Immature natural killer cell (primary cell): ENCODE measurements at regions not wholly inside any gene's neighbourhood (a gene's known extent, or its start where the extent isn't known, plus 50 kb on each side); places are given as distances from the start of the nearest gene placed in this dataset.

Experiments
- DNase-seq, 3 donors: peaks; one replicate each; pipeline ENCODE4 v3.0.0; 2022; ENCODE audit warnings: mixed read lengths in 1 of 3
- H3K27ac Mint-ChIP-seq, 6 donors: one replicate each; pipeline ENCODE4 v1.8.0; 2020; ENCODE audit warnings: mixed read lengths in 6 of 6, mild to moderate bottlenecking in 5 of 6, inconsistent platforms in 4 of 6, moderate library complexity in 3 of 6
- H3K27me3 Mint-ChIP-seq, 3 donors: one replicate each; pipeline ENCODE4 v1.8.0; 2020 to 2021; ENCODE audit warnings: low read depth in 3 of 3, mild to moderate bottlenecking in 3 of 3, mixed read lengths in 3 of 3, moderate library complexity in 3 of 3, inconsistent platforms in 1 of 3
- H3K36me3 Mint-ChIP-seq, 3 donors: one replicate each; pipeline ENCODE4 v1.8.0; 2020; ENCODE audit warnings: mixed read lengths in 3 of 3, inconsistent platforms in 2 of 3, mild to moderate bottlenecking in 2 of 3
- H3K4me1 Mint-ChIP-seq, 2 donors: one replicate each; pipeline ENCODE4 v1.8.0; 2020; ENCODE audit warnings: inconsistent platforms in 2 of 2, mild to moderate bottlenecking in 2 of 2, mixed read lengths in 2 of 2, moderate library complexity in 1 of 2
- H3K4me3 Mint-ChIP-seq, 5 donors: one replicate each; pipeline ENCODE4 v1.8.0; 2020; ENCODE audit warnings: mild to moderate bottlenecking in 5 of 5, mixed read lengths in 5 of 5, inconsistent platforms in 3 of 5, moderate library complexity in 3 of 5
- H3K9me3 Mint-ChIP-seq, 6 donors: one replicate each; pipeline ENCODE4 v1.8.0; 2020; ENCODE audit warnings: mild to moderate bottlenecking in 6 of 6, mixed read lengths in 6 of 6, inconsistent platforms in 4 of 6, moderate library complexity in 3 of 6

- H3K27ac Mint-ChIP-seq = no peak overlapping the region
- DNase-seq = no peak
- peaks cover 0 to 3% (median 2%) of the 10 kb centered on the region in 3 donors for H3K27me3 Mint-ChIP-seq
- no peaks in the 10 kb centered on the region for H3K9me3 Mint-ChIP-seq
- H3K4me3 Mint-ChIP-seq = no peak overlapping the region
- peaks cover 7 to 29% (median 10%) of the 10 kb centered on the region in 3 donors for H3K36me3 Mint-ChIP-seq
- H3K4me1 Mint-ChIP-seq = no peaks in the 10 kb centered on the region
Measured at GRCh38 chr3:18507333-18507732, 82.2 kb upstream of the SATB1 start.

- H3K36me3 Mint-ChIP-seq = peaks cover 4 to 24% (median 7%) of the 10 kb centered on the region in 3 donors
- no peak overlapping the region for H3K27ac Mint-ChIP-seq
- no peaks in the 10 kb centered on the region for H3K9me3 Mint-ChIP-seq
- DNase-seq = no peak
- H3K4me1 Mint-ChIP-seq = peaks cover 1 to 9% of the 10 kb centered on the region in 2 donors
- no peak overlapping the region for H3K4me3 Mint-ChIP-seq
- peaks cover 0 to 3% (median 0%) of the 10 kb centered on the region in 3 donors for H3K27me3 Mint-ChIP-seq
Measured at GRCh38 chr3:18505056-18505455, 79.9 kb upstream of the SATB1 start.

GRCh38 chr3:18501679-18502343 lies 76.7 kb upstream of the SATB1 start:
- H3K4me3 Mint-ChIP-seq = no peak overlapping the region
- H3K36me3 Mint-ChIP-seq = peaks cover 2 to 17% (median 4%) of the 10 kb centered on the region in 3 donors
- peaks cover 8 to 26% of the 10 kb centered on the region in 2 donors for H3K4me1 Mint-ChIP-seq

GRCh38 chr3:18500322-18500721 lies 75.2 kb upstream of the SATB1 start:
- Mint-ChIP-seq H3K4me1 (peaks cover 8 to 26% of the 10 kb centered on the region in 2 donors), H3K27me3 (peaks cover 0 to 2% (median 2%) of the 10 kb centered on the region in 3 donors), H3K9me3 (no peaks in the 10 kb centered on the region), H3K4me3 (no peak overlapping the region), H3K27ac (no peak overlapping the region), H3K36me3 (peaks cover under 1 to 8% (median 4%) of the 10 kb centered on the region in 3 donors)
- no peak for DNase-seq

More at GRCh38 chr3:18501679-18502343, 76.7 kb upstream of the SATB1 start:
- Mint-ChIP-seq H3K27ac (no peak overlapping the region), H3K27me3 (peaks cover 0 to 2% (median 0%) of the 10 kb centered on the region in 3 donors), H3K9me3 (no peaks in the 10 kb centered on the region)
- DNase-seq = no peak

- peaks cover 8 to 26% of the 10 kb centered on the region in 2 donors for H3K4me1 Mint-ChIP-seq
- no peak overlapping the region for H3K4me3 Mint-ChIP-seq
- no peaks in the 10 kb centered on the region for H3K9me3 Mint-ChIP-seq
- no peak for DNase-seq
- peaks cover 4 to 17% (median 5%) of the 10 kb centered on the region in 3 donors for H3K36me3 Mint-ChIP-seq
- peak overlapping the region in 3 of 6 donors; percentile 13 to 62 (median 21) for H3K27ac Mint-ChIP-seq
- peaks cover 0 to 2% (median 2%) of the 10 kb centered on the region in 3 donors for H3K27me3 Mint-ChIP-seq
Measured at GRCh38 chr3:18499301-18499700, 74.2 kb upstream of the SATB1 start.

- Mint-ChIP-seq H3K4me1 (peaks cover 13 to 30% of the 10 kb centered on the region in 2 donors), H3K9me3 (no peaks in the 10 kb centered on the region)
Measured at GRCh38 chr3:18494251-18494650, 69.1 kb upstream of the SATB1 start.

GRCh38 chr3:18489939-18490338 lies 64.8 kb upstream of the SATB1 start:
- peak overlapping the region in 4 of 5 donors; percentile 12 to 54 (median 36) for H3K4me3 Mint-ChIP-seq
- H3K27ac Mint-ChIP-seq = peak overlapping the region in 3 of 6 donors; percentile 23 to 43 (median 40)
- peaks cover 0 to 6% (median 5%) of the 10 kb centered on the region in 6 donors for H3K9me3 Mint-ChIP-seq
- DNase-seq = peak; percentile 7 to 23 (median 8)
- peaks cover 12 to 29% (median 21%) of the 10 kb centered on the region in 3 donors for H3K36me3 Mint-ChIP-seq
- peaks cover 15 to 24% of the 10 kb centered on the region in 2 donors for H3K4me1 Mint-ChIP-seq
- H3K27me3 Mint-ChIP-seq = peaks cover 0 to 1% (median 0%) of the 10 kb centered on the region in 3 donors

More at GRCh38 chr3:18494251-18494650, 69.1 kb upstream of the SATB1 start:
- no peak overlapping the region for H3K4me3 Mint-ChIP-seq
- peaks cover 10 to 21% (median 11%) of the 10 kb centered on the region in 3 donors for H3K36me3 Mint-ChIP-seq
- peaks cover 0 to 3% (median 2%) of the 10 kb centered on the region in 3 donors for H3K27me3 Mint-ChIP-seq
- DNase-seq = no peak
- H3K27ac Mint-ChIP-seq = no peak overlapping the region

- Mint-ChIP-seq H3K9me3 (peaks cover 1 to 12% (median 7%) of the 10 kb centered on the region in 6 donors), H3K4me3 (no peak overlapping the region), H3K27me3 (peaks cover 0 to 1% (median 0%) of the 10 kb centered on the region in 3 donors), H3K27ac (peak overlapping the region in 1 of 6 donors; percentile 11), H3K4me1 (peaks cover 10 to 17% of the 10 kb centered on the region in 2 donors), H3K36me3 (peaks cover 5 to 30% (median 27%) of the 10 kb centered on the region in 3 donors)
- DNase-seq = no peak
Measured at GRCh38 chr3:18483226-18483625, 58.1 kb upstream of the SATB1 start.

- Mint-ChIP-seq H3K36me3 (peaks cover 5 to 30% (median 27%) of the 10 kb centered on the region in 3 donors), H3K9me3 (peaks cover 1 to 12% (median 7%) of the 10 kb centered on the region in 6 donors), H3K27ac (no peak overlapping the region), H3K4me1 (peaks cover 10 to 17% of the 10 kb centered on the region in 2 donors), H3K4me3 (no peak overlapping the region), H3K27me3 (peaks cover 0 to 1% (median 0%) of the 10 kb centered on the region in 3 donors)
- DNase-seq = no peak
Measured at GRCh38 chr3:18481946-18482548, 56.9 kb upstream of the SATB1 start.

GRCh38 chr3:18477620-18478019 lies 52.5 kb upstream of the SATB1 start:
- Mint-ChIP-seq H3K9me3 (no peaks in the 10 kb centered on the region), H3K27me3 (peaks cover 0 to 3% (median 0%) of the 10 kb centered on the region in 3 donors), H3K36me3 (peaks cover 0 to 23% (median 16%) of the 10 kb centered on the region in 3 donors), H3K27ac (no peak overlapping the region), H3K4me1 (peaks cover 10 to 17% of the 10 kb centered on the region in 2 donors), H3K4me3 (no peak overlapping the region)
- DNase-seq = no peak
